SK-N-MC (cell line): ENCODE measurements at regions not wholly inside any gene's neighbourhood (a gene's known extent, or its start where the extent isn't known, plus 50 kb on each side); places are given as distances from the start of the nearest gene placed in this dataset.

Experiments
- EZH2 ChIP-seq: fragments of 200-600 bp; sonication (generic); IDR thresholded peaks from one replicate; pipeline ENCODE4 v1.6.1; 2017; ENCODE audit warnings: antibody characterized with exemption
- POLR2AphosphoS5 ChIP-seq: IDR thresholded peaks from 2 replicates; pipeline ENCODE4 v1.6.1; 2012; ENCODE audit warnings: mild to moderate bottlenecking, low read depth, low read length, borderline replicate concordance

GRCh38 chr11:133657054-133657453 is 124.8 kb upstream of the OPCML start:
- TF ChIP-seq POLR2AphosphoS5: no peak
- no peak for TF ChIP-seq EZH2
